HG03066 (cell line): ENCODE measurements at regions not wholly inside any gene's neighbourhood (a gene's known extent, or its start where the extent isn't known, plus 50 kb on each side); places are given as distances from the start of the nearest gene placed in this dataset.

Experiments used
- ATAC-seq: cut with Tn5 transposase; IDR thresholded peaks from one replicate; pipeline ENCODE4 v1.9.1; 2021; ENCODE audit warnings: low read depth; ENCODE audit not compliant: unreplicated experiment

DNA sequence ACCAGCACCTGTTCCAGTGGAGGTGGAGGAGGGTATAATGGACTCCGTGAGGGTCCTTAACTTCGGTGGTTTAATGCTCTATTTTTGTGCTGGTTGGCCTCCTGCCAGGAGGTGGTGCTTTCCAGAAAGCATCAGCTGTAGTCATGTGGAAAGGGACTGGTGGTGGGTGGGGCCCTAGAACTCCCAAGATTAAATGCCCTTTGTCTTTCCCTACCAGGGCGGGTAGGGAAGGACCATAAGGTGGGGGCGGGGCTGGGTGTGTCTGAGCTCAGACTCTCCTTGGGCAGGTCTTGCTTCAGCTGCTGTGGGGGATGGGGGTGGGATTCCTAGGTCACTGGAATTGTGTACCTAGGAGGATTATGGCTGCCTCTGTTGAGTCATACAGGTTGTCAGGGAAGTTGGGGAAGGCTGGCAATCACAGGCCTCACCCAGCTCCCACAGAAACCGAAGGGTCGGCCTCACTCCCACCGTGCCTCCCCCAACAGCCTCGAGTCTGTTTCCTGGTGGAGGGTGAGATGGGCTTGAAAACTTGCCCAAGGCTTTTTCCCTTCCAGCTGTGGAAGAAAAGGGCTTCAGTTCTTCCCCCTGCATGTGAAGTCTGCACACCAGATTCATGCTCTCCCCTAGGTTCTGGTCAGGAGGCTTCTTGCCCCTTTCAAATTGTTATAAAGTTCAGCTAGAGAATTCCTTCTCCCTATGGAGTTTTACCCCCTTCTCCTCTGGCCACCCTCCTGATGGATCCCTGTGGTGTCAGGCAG, 60.3 kb upstream of the CLDN10 start:
- ATAC-seq: no peak

DNA sequence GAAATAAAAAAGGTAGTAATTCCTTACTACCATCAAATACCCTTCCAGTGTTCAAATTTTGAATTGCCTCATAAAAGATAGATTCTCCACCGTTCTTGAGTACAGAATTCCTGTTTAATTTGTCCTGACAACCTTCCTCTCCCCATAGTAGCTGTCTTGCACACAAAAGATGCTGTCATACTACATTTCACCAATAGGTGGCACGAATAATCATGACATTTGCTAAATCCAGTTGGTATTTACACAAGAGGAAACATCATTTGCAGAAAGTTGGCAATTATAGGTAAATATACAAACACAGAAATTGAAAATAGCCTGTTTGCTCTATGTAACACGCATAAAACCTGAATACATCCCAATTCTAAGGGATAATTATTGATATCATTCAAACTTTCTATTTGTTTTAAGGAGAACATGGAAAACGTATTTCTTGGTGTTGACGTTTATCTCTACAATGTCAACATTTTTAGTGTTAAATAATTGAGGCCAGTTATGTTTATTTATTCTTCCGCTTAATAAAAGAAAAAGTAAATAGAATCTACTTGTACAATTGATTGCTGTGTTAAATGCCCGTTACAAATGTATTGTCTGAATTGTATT, 58.3 kb upstream of the CLDN10 start:
- ATAC-seq: no peak

DNA sequence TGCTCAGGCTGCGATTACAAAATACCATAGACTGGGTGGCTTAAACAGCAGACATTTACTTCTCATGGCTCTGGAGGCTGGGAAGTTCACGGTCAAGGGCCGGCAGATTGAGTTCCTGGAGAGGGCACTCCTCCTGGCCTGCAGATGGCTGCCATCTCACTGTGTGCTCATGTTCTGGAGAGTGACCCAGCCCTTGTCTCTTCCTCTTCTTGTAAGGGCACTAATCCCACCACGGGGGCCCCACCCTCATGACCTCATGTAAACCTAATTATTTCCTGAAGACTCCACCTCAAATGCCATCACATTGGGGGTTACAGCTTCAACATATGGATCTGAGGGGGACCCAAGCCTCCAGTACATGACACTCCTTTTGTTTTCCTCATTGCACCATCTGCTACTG, 56.0 kb upstream of the CLDN10 start:
- no peak for ATAC-seq

DNA sequence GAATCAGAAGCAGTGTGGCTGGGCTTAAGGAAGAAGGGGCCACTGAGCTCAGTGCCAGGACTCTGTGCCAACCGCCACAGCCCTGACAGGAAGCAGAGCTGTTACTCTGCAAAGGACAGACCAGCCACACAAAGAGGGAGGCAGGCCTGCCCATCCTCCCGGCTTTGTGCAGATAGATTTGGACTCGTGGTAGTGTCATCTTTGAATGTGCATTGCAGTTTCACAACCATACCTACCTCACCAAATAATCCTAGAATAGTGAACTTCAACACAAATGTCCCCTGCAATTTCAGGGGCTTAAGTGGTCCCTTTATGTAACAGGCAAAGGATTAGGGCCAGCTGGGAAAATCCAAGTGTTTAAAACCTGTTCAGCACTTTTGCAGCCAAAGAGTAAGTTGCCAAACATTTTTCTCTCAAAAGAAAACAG, 55.1 kb upstream of the CLDN10 start:
- ATAC-seq: no peak

DNA sequence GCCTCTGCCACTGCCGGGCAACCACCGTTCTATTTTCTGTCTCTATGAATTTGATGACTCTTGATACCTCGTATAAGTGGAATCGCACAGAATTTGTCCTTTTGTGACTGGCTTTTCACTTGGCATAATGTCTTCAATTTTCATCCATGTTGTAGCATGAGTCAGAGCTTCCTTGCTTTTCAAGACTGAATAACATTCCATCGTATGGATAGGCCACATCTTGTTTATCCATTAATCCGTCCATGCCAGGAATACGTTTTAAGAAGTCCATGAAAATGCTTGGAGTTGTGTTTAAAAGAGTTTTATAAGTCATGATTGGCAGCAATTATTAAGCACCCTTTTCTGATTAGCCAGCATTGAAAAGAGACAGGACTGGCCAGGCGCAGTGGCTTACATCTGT, 53.6 kb upstream of the CLDN10 start:
- ATAC-seq: no peak

DNA sequence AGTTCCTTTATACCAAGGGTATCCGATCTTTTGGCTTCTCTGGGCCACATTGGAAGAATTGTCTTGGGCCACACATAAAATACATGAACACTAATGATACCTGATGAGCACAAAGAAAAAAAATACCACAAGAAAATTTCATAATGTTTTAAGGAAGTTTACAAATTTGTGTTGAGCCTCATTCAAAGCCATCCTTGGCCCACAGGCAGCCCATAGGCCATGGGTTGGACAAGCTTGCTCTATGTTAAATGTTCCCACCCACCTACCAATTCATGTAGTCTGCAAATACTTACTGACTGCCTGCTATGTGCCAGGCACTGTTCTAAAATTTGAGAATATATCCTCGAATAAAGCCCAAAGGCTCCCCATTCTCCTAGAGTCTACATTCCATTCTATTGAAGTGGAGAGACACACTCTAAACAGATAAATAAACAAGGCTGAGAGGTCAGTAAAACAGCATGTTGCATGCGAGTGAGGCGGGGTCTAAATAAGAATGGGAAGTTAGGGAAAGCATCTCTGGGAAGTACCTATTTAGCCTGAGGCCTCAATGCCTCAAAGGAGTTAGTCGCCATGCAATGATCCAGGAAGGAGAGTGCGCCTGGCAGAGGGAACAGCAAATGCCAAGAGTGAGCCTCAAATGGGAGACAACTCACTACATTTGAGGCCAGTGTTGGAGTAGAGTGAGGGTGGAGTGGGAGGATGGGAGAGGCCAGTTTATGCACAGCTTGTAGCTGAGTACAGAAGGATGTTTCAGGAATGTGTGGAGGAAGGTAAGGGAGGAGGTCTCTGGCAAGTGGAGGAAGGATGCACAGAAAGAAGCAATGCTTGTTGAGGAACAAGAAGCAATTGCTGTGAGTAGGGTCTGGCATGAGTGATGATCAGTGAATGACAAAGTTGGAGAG, 52.5 kb upstream of the CLDN10 start:
- no peak for ATAC-seq

DNA sequence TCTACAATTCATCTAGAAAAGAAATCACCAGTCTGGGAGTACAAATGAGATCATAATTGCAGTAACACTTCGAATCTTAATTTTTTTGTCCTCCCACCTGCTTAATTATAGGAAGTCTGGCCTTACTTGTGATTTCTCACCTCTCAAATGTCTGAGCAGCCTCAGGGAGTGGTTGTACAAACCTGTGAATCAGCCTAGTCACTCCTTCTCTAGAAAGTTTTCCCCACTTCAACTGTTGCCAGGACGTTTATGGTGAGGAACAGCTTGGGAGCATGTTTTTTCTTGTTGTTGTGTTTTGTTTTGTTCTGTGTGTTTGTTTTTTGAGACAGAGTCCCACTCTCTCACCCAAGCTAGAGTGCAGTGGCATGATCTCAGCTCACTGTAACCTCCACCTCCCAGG, 50.3 kb upstream of the CLDN10 start:
- no peak for ATAC-seq
